ENCODE measurements at regions not wholly inside any gene's neighbourhood (a gene's known extent, or its start where the extent isn't known, plus 50 kb on each side); places are given as distances from the start of the nearest gene placed in this dataset.
"Not testable (repeated sequence)": the region's sequence is repeated elsewhere in the genome, so short reads cannot be mapped to it uniquely, and the experiment has no call there.

DNA sequence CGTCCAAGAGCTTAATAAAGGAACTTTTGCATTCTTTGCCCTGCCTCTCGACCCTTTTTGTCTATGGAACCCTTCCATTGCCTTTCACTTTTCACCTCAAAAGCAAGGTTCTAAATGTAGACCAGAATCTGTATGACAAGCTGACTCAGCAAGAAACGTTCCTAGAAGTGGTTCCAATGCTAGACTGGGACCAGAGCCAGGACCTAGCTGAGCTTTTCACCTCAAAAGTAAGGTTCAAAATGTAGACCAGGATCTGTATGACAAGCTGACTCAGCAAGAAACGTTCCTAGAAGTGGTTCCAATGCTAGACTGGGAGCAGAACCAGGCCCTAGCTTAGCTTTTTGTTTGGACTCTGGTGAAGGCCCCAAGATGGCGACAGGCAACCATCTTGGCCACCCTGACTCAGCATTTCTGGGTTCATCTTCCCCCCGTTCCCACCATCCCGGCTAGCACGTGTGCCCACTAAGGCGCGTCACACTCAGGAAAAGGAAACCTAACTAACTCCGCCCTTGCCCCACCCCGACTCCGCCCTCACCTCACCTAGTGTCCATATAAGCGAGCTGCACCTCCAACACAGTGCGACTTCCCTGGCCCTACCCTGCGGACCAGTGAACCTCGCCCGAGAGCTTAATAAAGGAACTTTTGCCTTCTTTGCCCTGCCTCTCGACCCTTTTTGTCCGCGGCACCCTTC is 53.0 kb upstream of the TMEM97 start:
- peaks cover 43% of the 10 kb centered on the region for H3K9me3 ChIP-seq
- H3K27ac Mint-ChIP-seq (ENCODE audit: unreplicated experiment); intact Hi-C loops (cut with micrococcal nuclease; ENCODE audit: unreplicated experiment); H3K4me1 Mint-ChIP-seq (ENCODE audit: low read depth, unreplicated experiment); H3K4me3 Mint-ChIP-seq (ENCODE audit: unreplicated experiment); DNase-seq; H3K36me3 Mint-ChIP-seq (ENCODE audit: insufficient read depth, unreplicated experiment); H3K27me3 ChIP-seq (replicated peaks; ENCODE audit: control insufficient read depth, insufficient read depth, low read length); H3K27me3 Mint-ChIP-seq (ENCODE audit: insufficient read depth, unreplicated experiment); POLR2A ChIA-PET; H3K4me3 ChIP-seq (ENCODE audit: low read depth, low read length); H3K4me1 ChIP-seq; BruUV-seq (replicated peaks); H3K36me3 ChIP-seq (ENCODE audit: control insufficient read depth, insufficient read depth, low read length): not testable (repeated sequence)
- peaks cover 73% of the 10 kb centered on the region for H3K9me3 Mint-ChIP-seq (ENCODE audit: unreplicated experiment)
- CTCF ChIA-PET, result interaction anchor here (0.6 to 1.3 kb wide), 2 partner anchors 32 to 301 kb away, joined by 3 read pairs; no protein-coding TSS in a partner anchor

DNA sequence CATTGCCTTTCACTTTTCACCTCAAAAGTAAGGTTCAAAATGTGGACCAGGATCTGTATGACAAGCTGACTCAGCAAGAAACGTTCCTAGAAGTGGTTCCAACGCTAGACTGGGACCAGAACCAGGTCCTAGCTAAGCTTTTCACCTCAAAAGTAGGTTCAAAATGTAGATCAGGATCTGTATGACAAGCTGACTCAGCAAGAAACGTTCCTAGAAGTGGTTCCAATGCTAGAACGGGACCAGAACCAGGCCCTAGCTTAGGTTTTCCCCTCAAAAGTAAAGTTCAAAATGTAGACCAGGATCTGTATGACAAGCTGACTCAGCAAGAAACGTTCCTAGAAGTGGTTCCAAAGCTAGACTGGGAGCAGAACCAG is 52.5 kb upstream of the TMEM97 start:
- H3K4me1 ChIP-seq; POLR2A ChIA-PET; H3K4me3 Mint-ChIP-seq (ENCODE audit: unreplicated experiment); H3K36me3 Mint-ChIP-seq (ENCODE audit: insufficient read depth, unreplicated experiment); DNase-seq; H3K4me3 ChIP-seq (ENCODE audit: low read depth, low read length); H3K27ac Mint-ChIP-seq (ENCODE audit: unreplicated experiment); BruUV-seq (replicated peaks); H3K27me3 Mint-ChIP-seq (ENCODE audit: insufficient read depth, unreplicated experiment); intact Hi-C loops (cut with micrococcal nuclease; ENCODE audit: unreplicated experiment); H3K27me3 ChIP-seq (replicated peaks; ENCODE audit: control insufficient read depth, insufficient read depth, low read length); H3K4me1 Mint-ChIP-seq (ENCODE audit: low read depth, unreplicated experiment); H3K36me3 ChIP-seq (ENCODE audit: control insufficient read depth, insufficient read depth, low read length): not testable (repeated sequence)
- CTCF ChIA-PET, result interaction anchor here (0.6 kb wide), 1 partner anchor 302 kb away, joined by 3 read pairs; no protein-coding TSS in a partner anchor
- peaks cover 68% of the 10 kb centered on the region for H3K9me3 Mint-ChIP-seq (ENCODE audit: unreplicated experiment)
- H3K9me3 ChIP-seq, result peaks cover 37% of the 10 kb centered on the region

DNA sequence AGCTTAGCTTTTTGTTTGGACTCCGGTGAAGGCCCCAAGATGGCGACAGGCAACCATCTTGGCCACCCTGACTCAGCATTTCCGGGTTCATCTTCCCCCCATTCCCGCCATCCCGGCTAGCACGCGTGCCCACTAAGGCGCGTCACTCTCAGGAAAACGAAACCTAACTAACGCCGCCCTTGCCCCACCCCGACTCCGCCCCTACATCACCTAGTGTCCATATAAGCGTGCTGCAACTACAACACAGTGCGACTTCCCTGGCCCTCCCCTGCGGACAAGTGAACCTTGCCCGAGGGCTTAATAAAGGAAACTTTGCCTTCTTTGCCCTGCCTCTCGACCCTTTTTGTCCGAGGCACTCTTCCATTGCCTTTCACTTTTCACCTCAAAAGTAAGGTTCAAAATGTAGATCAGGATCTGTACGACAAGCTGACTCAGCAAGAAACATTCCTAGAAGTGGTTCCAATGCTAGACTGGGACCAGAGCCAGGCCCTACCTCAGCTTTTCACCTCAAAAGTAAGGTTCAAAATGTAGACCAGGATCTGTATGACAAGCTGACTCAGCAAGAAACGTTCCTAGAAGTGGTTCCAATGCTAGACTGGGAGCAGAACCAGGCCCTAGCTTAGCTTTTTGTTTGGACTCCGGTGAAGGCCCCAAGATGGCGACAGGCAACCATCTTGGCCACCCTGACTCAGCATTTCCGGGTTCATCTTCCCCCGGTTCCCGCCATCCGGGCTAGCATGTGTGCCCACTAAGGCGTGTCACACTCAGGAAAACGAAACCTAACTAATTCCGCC is 51.9 kb upstream of the TMEM97 start:
- H3K27me3 ChIP-seq (replicated peaks; ENCODE audit: control insufficient read depth, insufficient read depth, low read length); H3K27me3 Mint-ChIP-seq (ENCODE audit: insufficient read depth, unreplicated experiment); H3K36me3 ChIP-seq (ENCODE audit: control insufficient read depth, insufficient read depth, low read length); POLR2A ChIA-PET; H3K27ac Mint-ChIP-seq (ENCODE audit: unreplicated experiment); H3K4me3 ChIP-seq (ENCODE audit: low read depth, low read length); BruUV-seq (replicated peaks); DNase-seq; intact Hi-C loops (cut with micrococcal nuclease; ENCODE audit: unreplicated experiment); H3K36me3 Mint-ChIP-seq (ENCODE audit: insufficient read depth, unreplicated experiment); H3K4me1 ChIP-seq; H3K4me3 Mint-ChIP-seq (ENCODE audit: unreplicated experiment); H3K4me1 Mint-ChIP-seq (ENCODE audit: low read depth, unreplicated experiment): not testable (repeated sequence)
- CTCF ChIA-PET, result interaction anchor here (1.7 kb wide), 1 partner anchor 16 kb away, joined by 4 read pairs; no protein-coding TSS in a partner anchor
- peaks cover 62% of the 10 kb centered on the region for H3K9me3 Mint-ChIP-seq (ENCODE audit: unreplicated experiment)
- TF ChIP-seq, protein P1, sequence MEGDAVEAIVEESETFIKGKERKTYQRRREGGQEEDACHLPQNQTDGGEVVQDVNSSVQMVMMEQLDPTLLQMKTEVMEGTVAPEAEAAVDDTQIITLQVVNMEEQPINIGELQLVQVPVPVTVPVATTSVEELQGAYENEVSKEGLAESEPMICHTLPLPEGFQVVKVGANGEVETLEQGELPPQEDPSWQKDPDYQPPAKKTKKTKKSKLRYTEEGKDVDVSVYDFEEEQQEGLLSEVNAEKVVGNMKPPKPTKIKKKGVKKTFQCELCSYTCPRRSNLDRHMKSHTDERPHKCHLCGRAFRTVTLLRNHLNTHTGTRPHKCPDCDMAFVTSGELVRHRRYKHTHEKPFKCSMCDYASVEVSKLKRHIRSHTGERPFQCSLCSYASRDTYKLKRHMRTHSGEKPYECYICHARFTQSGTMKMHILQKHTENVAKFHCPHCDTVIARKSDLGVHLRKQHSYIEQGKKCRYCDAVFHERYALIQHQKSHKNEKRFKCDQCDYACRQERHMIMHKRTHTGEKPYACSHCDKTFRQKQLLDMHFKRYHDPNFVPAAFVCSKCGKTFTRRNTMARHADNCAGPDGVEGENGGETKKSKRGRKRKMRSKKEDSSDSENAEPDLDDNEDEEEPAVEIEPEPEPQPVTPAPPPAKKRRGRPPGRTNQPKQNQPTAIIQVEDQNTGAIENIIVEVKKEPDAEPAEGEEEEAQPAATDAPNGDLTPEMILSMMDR (IDR thresholded peaks at IDR 0.05; ENCODE audit: insufficient read depth in 1 of 2, low read depth in 1 of 2, low read length in 1 of 2, severe bottlenecking in 1 of 2, unreplicated experiment in 1 of 2), result peak in 1 of 2 experiments; percentile 19
- peaks cover 32% of the 10 kb centered on the region for H3K9me3 ChIP-seq

Measured in Caco-2 (cell line).